B cell (primary cell): ENCODE measurements at regions not wholly inside any gene's neighbourhood (a gene's known extent, or its start where the extent isn't known, plus 50 kb on each side); places are given as distances from the start of the nearest gene placed in this dataset.

Experiments
- CTCF ChIP-seq: fragments of 200-600 bp; IDR thresholded peaks from one replicate; pipeline ENCODE4 v1.8.0; 2022; ENCODE audit warnings: antibody characterized with exemption, mild to moderate bottlenecking
- EZH2 ChIP-seq: IDR thresholded peaks from 2 replicates; pipeline ENCODE4 v1.6.1; 2012; ENCODE audit warnings: borderline replicate concordance, low read depth, mild to moderate bottlenecking, moderate library complexity, low read length; ENCODE audit not compliant: insufficient read depth, poor library complexity, severe bottlenecking

GRCh38 chr12:90428465-90428864 is 526.5 kb downstream of the CCER1 start:
- TF ChIP-seq EZH2 (no peak), CTCF (no peak)
